ENCODE measurements at regions not wholly inside any gene's neighbourhood (a gene's known extent, or its start where the extent isn't known, plus 50 kb on each side); places are given as distances from the start of the nearest gene placed in this dataset.

DNA sequence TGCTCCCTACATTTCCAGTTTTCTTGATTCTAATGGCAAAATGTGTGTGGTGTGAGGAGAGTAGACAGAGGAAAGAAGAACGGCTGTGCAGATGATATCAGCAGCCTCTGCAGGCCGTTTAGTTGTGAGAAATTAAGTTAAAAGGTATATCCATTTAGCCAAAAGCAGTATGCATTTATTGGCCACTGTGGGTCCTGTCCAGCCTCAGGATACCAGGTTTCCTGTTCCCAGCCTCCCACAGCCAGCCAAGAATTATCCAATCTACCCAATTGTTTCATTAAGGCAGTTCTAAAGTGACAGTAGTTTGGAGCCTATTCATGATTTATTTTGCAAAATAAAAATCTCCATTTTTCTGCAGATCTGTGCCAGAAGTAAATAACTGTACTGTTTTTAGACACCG, 107.5 kb downstream of the TMEM18 start:
- Histone ChIP-seq H3K4me1 (no peaks in the 10 kb centered on the region), H3K36me3 (no peaks in the 10 kb centered on the region), H3K27ac (no peak overlapping the region), H3K9me3 (peaks cover 0 to 24% (median 16%) of the 10 kb centered on the region in 8 donors), H3K4me3 (no peak overlapping the region), H3K27me3 (replicated peaks in 1 of 7) (peaks cover 0 to 62% (median 0%) of the 10 kb centered on the region in 7 donors)
- DNase-seq = no peak
- intact Hi-C loops (cut with DNase I; ENCODE audit: low total_unique reads) = no loop called here
- WGBS, 5 donors = 59 to 76% (median 67%) methylated on average over 3 of the region's 3 CpGs
- TF ChIP-seq POLR2AphosphoS5 (IDR thresholded peaks at IDR 0.05) = no peak
- TF ChIP-seq POLR2A (IDR thresholded peaks at IDR 0.05) = no peak
- TF ChIP-seq CTCF (IDR thresholded peaks at IDR 0.05 in 8 of 11, conservative IDR thresholded peaks at IDR 0.05 in 3 of 11) = no peak

GRCh38 chr2:568639-569235, 108.5 kb downstream of the TMEM18 start:
- Histone ChIP-seq H3K36me3 (no peaks in the 10 kb centered on the region), H3K4me3 (no peak overlapping the region), H3K4me1 (no peaks in the 10 kb centered on the region), H3K9me3 (peaks cover 0 to 22% (median 15%) of the 10 kb centered on the region in 8 donors), H3K27me3 (replicated peaks in 1 of 7) (peaks cover 0 to 65% (median 0%) of the 10 kb centered on the region in 7 donors), H3K27ac (peak overlapping the region in 1 of 8 donors; percentile 5)
- intact Hi-C loops (cut with DNase I; ENCODE audit: low total_unique reads) = no loop called here
- no peak for DNase-seq
- WGBS, 5 donors = 73 to 83% (median 80%) methylated on average over 4 of the region's 4 CpGs
- no peak for TF ChIP-seq POLR2A (IDR thresholded peaks at IDR 0.05)
- TF ChIP-seq CTCF (IDR thresholded peaks at IDR 0.05 in 8 of 11, conservative IDR thresholded peaks at IDR 0.05 in 3 of 11) = no peak
- no peak for TF ChIP-seq POLR2AphosphoS5 (IDR thresholded peaks at IDR 0.05)

GRCh38 chr2:567865-568638, 109.2 kb downstream of the TMEM18 start:
- Histone ChIP-seq H3K27ac (peak overlapping the region in 2 of 8 donors; percentile 31), H3K4me1 (no peaks in the 10 kb centered on the region), H3K36me3 (no peaks in the 10 kb centered on the region), H3K9me3 (peaks cover 0 to 22% (median 15%) of the 10 kb centered on the region in 8 donors), H3K4me3 (no peak overlapping the region), H3K27me3 (replicated peaks in 1 of 7) (peaks cover 0 to 60% (median 0%) of the 10 kb centered on the region in 7 donors)
- intact Hi-C loops (cut with DNase I; ENCODE audit: low total_unique reads) = no loop called here
- DNase-seq = no peak
- TF ChIP-seq POLR2A (IDR thresholded peaks at IDR 0.05) (no peak), CTCF (IDR thresholded peaks at IDR 0.05 in 8 of 11, conservative IDR thresholded peaks at IDR 0.05 in 3 of 11) (no peak), POLR2AphosphoS5 (IDR thresholded peaks at IDR 0.05) (peak in 1 of 3 donors; percentile 52)
- WGBS, 5 donors = 76 to 80% (median 79%) methylated on average over 27 of the region's 27 CpGs

GRCh38 chr2:567496-567864, 109.7 kb downstream of the TMEM18 start:
- WGBS, 5 donors = 80 to 89% (median 84%) methylated on average over 9 of the region's 9 CpGs
- TF ChIP-seq CTCF (IDR thresholded peaks at IDR 0.05 in 8 of 11, conservative IDR thresholded peaks at IDR 0.05 in 3 of 11) (no peak), POLR2AphosphoS5 (IDR thresholded peaks at IDR 0.05) (no peak), POLR2A (IDR thresholded peaks at IDR 0.05) (no peak)
- Histone ChIP-seq H3K4me3 (no peak overlapping the region), H3K27me3 (replicated peaks in 1 of 7) (peaks cover 0 to 65% (median 0%) of the 10 kb centered on the region in 7 donors), H3K9me3 (peaks cover 0 to 22% (median 14%) of the 10 kb centered on the region in 8 donors), H3K27ac (no peak overlapping the region), H3K36me3 (no peaks in the 10 kb centered on the region), H3K4me1 (no peaks in the 10 kb centered on the region)
- intact Hi-C loops (cut with DNase I; ENCODE audit: low total_unique reads) = no loop called here
- DNase-seq = no peak

All from spleen (tissue), 11 donors.